H9 (cell line): ENCODE measurements at regions not wholly inside any gene's neighbourhood (a gene's known extent, or its start where the extent isn't known, plus 50 kb on each side); places are given as distances from the start of the nearest gene placed in this dataset.

ENCODE experiments used
- DNase-seq: peaks from one replicate; pipeline ENCODE4 v3.0.0-alpha.2; 2017
- H2AFZ ChIP-seq: one replicate; pipeline ENCODE4 v1.6.1; 2013; ENCODE audit warnings: mild to moderate bottlenecking, low read length, control low read depth, moderate library complexity
- H2AK5ac ChIP-seq: 2 replicates; pipeline ENCODE4 v1.6.1; 2013; ENCODE audit warnings: low read length, control low read depth, mixed read lengths; ENCODE audit not compliant: insufficient read length
- H2BK120ac ChIP-seq: one replicate; pipeline ENCODE4 v1.6.1; 2013; ENCODE audit warnings: low read depth, mild to moderate bottlenecking, low read length, control low read depth, inconsistent platforms; ENCODE audit not compliant: poor library complexity, severe bottlenecking
- H2BK12ac ChIP-seq: 2 replicates; pipeline ENCODE4 v1.6.1; 2013; ENCODE audit warnings: low read length, control low read depth, mixed read lengths, low read depth; ENCODE audit not compliant: insufficient read length
- H2BK15ac ChIP-seq: 2 replicates; pipeline ENCODE4 v1.6.1; 2013; ENCODE audit warnings: low read depth, low read length, control low read depth
- H2BK20ac ChIP-seq: one replicate; pipeline ENCODE4 v1.6.1; 2013; ENCODE audit warnings: low read depth, mild to moderate bottlenecking, low read length, control low read depth, inconsistent platforms; ENCODE audit not compliant: poor library complexity, severe bottlenecking
- H2BK5ac ChIP-seq: 2 replicates; pipeline ENCODE4 v1.6.1; 2013; ENCODE audit warnings: low read length, control low read depth, mixed read lengths; ENCODE audit not compliant: insufficient read length
- H3K14ac ChIP-seq: 2 replicates; pipeline ENCODE4 v1.6.1; 2013; ENCODE audit warnings: low read length, control low read depth; ENCODE audit not compliant: insufficient read depth
- H3K18ac ChIP-seq: 2 replicates; pipeline ENCODE4 v1.6.1; 2013; ENCODE audit warnings: low read depth, mild to moderate bottlenecking, mixed read lengths, low read length, control low read depth; ENCODE audit not compliant: insufficient read length
- H3K23ac ChIP-seq: 2 replicates; pipeline ENCODE4 v1.6.1; 2013; ENCODE audit warnings: low read length, control low read depth, mixed read lengths, low read depth; ENCODE audit not compliant: insufficient read length
- H3K23me2 ChIP-seq: 2 replicates; pipeline ENCODE4 v1.6.1; 2013; ENCODE audit warnings: low read depth, mild to moderate bottlenecking, mixed read lengths, low read length, control low read depth; ENCODE audit not compliant: insufficient read length, poor library complexity, severe bottlenecking
- H3K27ac ChIP-seq: 2 replicates; pipeline ENCODE4 v1.5.1; 2013; ENCODE audit warnings: low read length, control low read depth, mixed read lengths, low read depth; ENCODE audit not compliant: insufficient read length
- H3K27me3 ChIP-seq: 2 replicates; pipeline ENCODE4 v1.6.1; 2013; ENCODE audit warnings: low read length, control low read depth, inconsistent platforms; ENCODE audit not compliant: insufficient read depth
- H3K4ac ChIP-seq: 2 replicates; pipeline ENCODE4 v1.6.1; 2013; ENCODE audit warnings: low read depth, mild to moderate bottlenecking, control low read depth, inconsistent platforms, low read length, moderate library complexity
- H3K4me1 ChIP-seq: 2 replicates; pipeline ENCODE4 v1.6.1; 2013; ENCODE audit warnings: low read length, control low read depth, inconsistent platforms; ENCODE audit not compliant: insufficient read depth
- H3K4me2 ChIP-seq: 2 replicates; pipeline ENCODE4 v1.6.1; 2013; ENCODE audit warnings: low read length, control low read depth, mixed read lengths; ENCODE audit not compliant: insufficient read length, insufficient read depth
- H3K56ac ChIP-seq: 2 replicates; pipeline ENCODE4 v1.6.1; 2013; ENCODE audit warnings: low read depth, mild to moderate bottlenecking, mixed read lengths, low read length, control low read depth; ENCODE audit not compliant: insufficient read length
- H3K79me1 ChIP-seq: 2 replicates; pipeline ENCODE4 v1.6.1; 2013; ENCODE audit warnings: low read depth, mild to moderate bottlenecking, moderate library complexity, low read length, control low read depth, inconsistent platforms; ENCODE audit not compliant: insufficient read depth, poor library complexity, severe bottlenecking
- H3K79me2 ChIP-seq: 2 replicates; pipeline ENCODE4 v1.6.1; 2013; ENCODE audit warnings: low read length, control low read depth, inconsistent platforms; ENCODE audit not compliant: insufficient read depth
- H3K9ac ChIP-seq: 2 replicates; pipeline ENCODE4 v1.6.1; 2013; ENCODE audit warnings: low read length, control low read depth, mixed read lengths; ENCODE audit not compliant: insufficient read length; ENCODE audit errors: extremely low read depth
- H3K9me3 ChIP-seq: one replicate; pipeline ENCODE4 v1.6.1; 2013; ENCODE audit warnings: low read depth, low read length, inconsistent platforms; ENCODE audit not compliant: control insufficient read depth
- H3T11ph ChIP-seq: one replicate; pipeline ENCODE4 v1.6.1; 2013; ENCODE audit warnings: mild to moderate bottlenecking, low read length, control low read depth, inconsistent platforms
- H4K20me1 ChIP-seq: one replicate; pipeline ENCODE4 v1.6.1; 2013; ENCODE audit not compliant: control insufficient read depth, insufficient read length, insufficient read depth
- H4K5ac ChIP-seq: 2 replicates; pipeline ENCODE4 v1.6.1; 2013; ENCODE audit warnings: low read depth, mild to moderate bottlenecking, mixed read lengths, low read length, control low read depth; ENCODE audit not compliant: insufficient read length
- H4K8ac ChIP-seq: replicated peaks from 2 replicates; pipeline ENCODE4 v1.6.1; 2013; ENCODE audit warnings: low read length, control low read depth, mixed read lengths, low read depth; ENCODE audit not compliant: insufficient read length
- H4K91ac ChIP-seq: 2 replicates; pipeline ENCODE4 v1.6.1; 2013; ENCODE audit warnings: low read depth, mild to moderate bottlenecking, moderate library complexity, mixed read lengths, low read length, control low read depth; ENCODE audit not compliant: insufficient read length
- H3K27ac Mint-ChIP-seq, 3 experiments: 2 replicates in 2 of 3; 3 replicates in 1 of 3; pipeline ENCODE4 v1.8.0; 2020 to 2021; ENCODE audit warnings: mixed read lengths in 3 of 3, mild to moderate bottlenecking in 1 of 3, moderate library complexity in 1 of 3
- H3K27me3 Mint-ChIP-seq: 2 replicates; pipeline ENCODE4 v1.8.0; 2021; ENCODE audit warnings: low read depth, mild to moderate bottlenecking, moderate library complexity, mixed read lengths
- H3K36me3 Mint-ChIP-seq, 3 experiments: 2 replicates in 2 of 3; 3 replicates in 1 of 3; pipeline ENCODE4 v1.8.0; 2020 to 2021; ENCODE audit warnings: low read depth in 3 of 3, mixed read lengths in 3 of 3; ENCODE audit not compliant: insufficient read depth in 1 of 3
- H3K4me1 Mint-ChIP-seq, 2 experiments: 2 replicates each; pipeline ENCODE4 v1.8.0; 2020; ENCODE audit warnings: mixed read lengths in 2 of 2
- H3K4me3 Mint-ChIP-seq, 2 experiments: 2 replicates in 1 of 2; 3 replicates in 1 of 2; pipeline ENCODE4 v1.8.0; 2020 to 2021; ENCODE audit warnings: mild to moderate bottlenecking in 2 of 2, mixed read lengths in 2 of 2, moderate library complexity in 1 of 2
- H3K9me3 Mint-ChIP-seq, 2 experiments: 2 replicates in 1 of 2; 3 replicates in 1 of 2; pipeline ENCODE4 v1.8.0; 2020; ENCODE audit warnings: mild to moderate bottlenecking in 2 of 2, mixed read lengths in 2 of 2, moderate library complexity in 1 of 2
- WGBS: extraction: QIAGEN DNeasy Blood & Tissue Kit; methylation state at CpG from one replicate; pipeline ENCODE4 v1.1.7; 2013; ENCODE audit warnings: missing lambda C conversion rate, low lambda C conversion rate, mixed read lengths; ENCODE audit not compliant: insufficient read length; ENCODE audit errors: extremely low coverage; 5-methylcytosine and 5-hydroxymethylcytosine counted together
- TF ChIP-seq, protein P1 (sequence below): fragments of 200-600 bp; sonication (generic); conservative IDR thresholded peaks from 3 replicates; pipeline ENCODE4 v1.8.0; 2021; ENCODE audit warnings: antibody characterized with exemption, mild to moderate bottlenecking

DNA sequence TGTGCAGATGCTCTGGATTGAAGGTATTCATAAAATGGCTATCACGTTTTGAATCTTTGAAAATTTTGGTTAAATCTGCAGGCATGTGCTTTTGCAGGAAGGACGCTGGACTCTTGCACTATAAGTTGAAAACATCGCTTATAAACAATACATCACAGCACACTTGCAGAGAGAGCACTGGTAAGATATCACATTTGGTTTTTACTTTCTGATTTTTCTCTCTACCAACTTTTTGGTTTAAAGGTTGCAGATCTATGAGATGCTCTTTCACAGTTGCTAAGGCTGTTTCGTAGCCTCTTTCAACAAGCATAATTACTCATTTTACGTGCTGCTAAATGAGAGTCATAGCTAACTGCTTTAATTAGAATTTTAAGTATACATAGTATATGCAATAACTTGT, 724.4 kb upstream of the ARRDC4 start:
- H3K4me1 Mint-ChIP-seq: peaks cover 0 to 2% of the 10 kb centered on the region in 2 experiments; a peak in 2 of 4 replicates
- no peaks in the 10 kb centered on the region for H3K79me2 ChIP-seq
- no peak overlapping the region for H3K18ac ChIP-seq
- H4K20me1 ChIP-seq: no peaks in the 10 kb centered on the region
- H3K9ac ChIP-seq: no peak overlapping the region
- no peak overlapping the region for H3K4me2 ChIP-seq
- H4K8ac ChIP-seq: no peak overlapping the region
- no peak overlapping the region for H3K4me3 Mint-ChIP-seq
- H2AFZ ChIP-seq: no peak overlapping the region
- H3K36me3 Mint-ChIP-seq: 0 out of 7 replicates have a peak, but pooled peaks cover 0 to 2% (median 0%) of the 10 kb centered on the region in 3 experiments
- no peak overlapping the region for H2AK5ac ChIP-seq
- H3K23ac ChIP-seq: no peak overlapping the region
- no peak overlapping the region for H3K14ac ChIP-seq
- no peak overlapping the region for H4K5ac ChIP-seq
- no peaks in the 10 kb centered on the region for H3K23me2 ChIP-seq
- no CpG with 5 or more reads among the region's 5 CpGs for WGBS
- H3K9me3 ChIP-seq: no peaks in the 10 kb centered on the region
- H2BK12ac ChIP-seq: no peak overlapping the region
- H3K27ac ChIP-seq: no peak overlapping the region
- peaks cover 7% of the 10 kb centered on the region for H3K27me3 Mint-ChIP-seq
- no peak overlapping the region for H2BK5ac ChIP-seq
- no peaks in the 10 kb centered on the region; the same call in 1 of the 2 replicates for H3K27me3 ChIP-seq
- H3K4ac ChIP-seq: no peak overlapping the region
- no peak overlapping the region for H4K91ac ChIP-seq
- no peak overlapping the region for H3T11ph ChIP-seq
- no peak overlapping the region for H3K56ac ChIP-seq
- H3K79me1 ChIP-seq: no peaks in the 10 kb centered on the region
- H2BK120ac ChIP-seq: no peak overlapping the region
- TF ChIP-seq, protein P1, sequence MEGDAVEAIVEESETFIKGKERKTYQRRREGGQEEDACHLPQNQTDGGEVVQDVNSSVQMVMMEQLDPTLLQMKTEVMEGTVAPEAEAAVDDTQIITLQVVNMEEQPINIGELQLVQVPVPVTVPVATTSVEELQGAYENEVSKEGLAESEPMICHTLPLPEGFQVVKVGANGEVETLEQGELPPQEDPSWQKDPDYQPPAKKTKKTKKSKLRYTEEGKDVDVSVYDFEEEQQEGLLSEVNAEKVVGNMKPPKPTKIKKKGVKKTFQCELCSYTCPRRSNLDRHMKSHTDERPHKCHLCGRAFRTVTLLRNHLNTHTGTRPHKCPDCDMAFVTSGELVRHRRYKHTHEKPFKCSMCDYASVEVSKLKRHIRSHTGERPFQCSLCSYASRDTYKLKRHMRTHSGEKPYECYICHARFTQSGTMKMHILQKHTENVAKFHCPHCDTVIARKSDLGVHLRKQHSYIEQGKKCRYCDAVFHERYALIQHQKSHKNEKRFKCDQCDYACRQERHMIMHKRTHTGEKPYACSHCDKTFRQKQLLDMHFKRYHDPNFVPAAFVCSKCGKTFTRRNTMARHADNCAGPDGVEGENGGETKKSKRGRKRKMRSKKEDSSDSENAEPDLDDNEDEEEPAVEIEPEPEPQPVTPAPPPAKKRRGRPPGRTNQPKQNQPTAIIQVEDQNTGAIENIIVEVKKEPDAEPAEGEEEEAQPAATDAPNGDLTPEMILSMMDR: no peak
- no peak overlapping the region for H2BK15ac ChIP-seq
- H3K27ac Mint-ChIP-seq: no peak overlapping the region
- peaks cover 0 to 8% of the 10 kb centered on the region in 2 experiments; a peak in 3 of 5 replicates for H3K9me3 Mint-ChIP-seq
- H3K4me1 ChIP-seq: no peaks in the 10 kb centered on the region
- no peak for DNase-seq
- H2BK20ac ChIP-seq: no peak overlapping the region
